SK-N-SH treated with all-trans-retinoic acid at 6 μM for 48 hours (cell line): ENCODE measurements at regions not wholly inside any gene's neighbourhood (a gene's known extent, or its start where the extent isn't known, plus 50 kb on each side); places are given as distances from the start of the nearest gene placed in this dataset.

Experiments
- ATAC-seq: fragments of 200-7000 bp; cut with Tn5 transposase; 3 replicates; pipeline ENCODE4 v1.9.1; 2020; ENCODE audit warnings: mild to moderate bottlenecking, moderate library complexity
- ARNTL ChIP-seq: fragments of 450-650 bp; formaldehyde crosslinking; IDR thresholded peaks from 2 replicates; pipeline ENCODE4 v1.5.0; 2020; ENCODE audit warnings: low read depth, mild to moderate bottlenecking, moderate library complexity, borderline replicate concordance
- CREB5 ChIP-seq: fragments of 250-450 bp; sonication (Bioruptor Pico); IDR thresholded peaks from 2 replicates; pipeline ENCODE4 v1.5.1; 2020; ENCODE audit warnings: low read depth, mild to moderate bottlenecking, moderate library complexity
- CSDC2 ChIP-seq: fragments of 250-450 bp; sonication (Bioruptor Pico); IDR thresholded peaks from 2 replicates; pipeline ENCODE4 v1.5.0; 2020; ENCODE audit warnings: mild to moderate bottlenecking, moderate library complexity
- CSRNP3 ChIP-seq: fragments of 250-450 bp; sonication (Bioruptor Pico); IDR thresholded peaks from 2 replicates; pipeline ENCODE4 v1.5.1; 2021; ENCODE audit warnings: mild to moderate bottlenecking, moderate library complexity
- ESRRG ChIP-seq: fragments of 250-450 bp; sonication (Bioruptor Pico); IDR thresholded peaks from 2 replicates; pipeline ENCODE4 v1.6.1; 2021; ENCODE audit warnings: mild to moderate bottlenecking
- GLIS3 ChIP-seq: fragments of 250-450 bp; sonication (Bioruptor Pico); IDR thresholded peaks from 2 replicates; pipeline ENCODE4 v1.5.0; 2020; ENCODE audit warnings: mild to moderate bottlenecking, moderate library complexity
- ISL1 ChIP-seq: fragments of 250-450 bp; sonication (Bioruptor Pico); IDR thresholded peaks from 2 replicates; pipeline ENCODE4 v2.1.2; 2022; ENCODE audit warnings: mild to moderate bottlenecking, moderate library complexity
- OSR1 ChIP-seq: fragments of 250-450 bp; sonication (Bioruptor Pico); IDR thresholded peaks from 2 replicates; pipeline ENCODE4 v1.8.0; 2022; ENCODE audit warnings: moderate library complexity, mild to moderate bottlenecking, inconsistent platforms
- POU6F1 ChIP-seq: fragments of 250-450 bp; sonication (Bioruptor Pico); IDR thresholded peaks from 2 replicates; pipeline ENCODE4 v1.8.0; 2021; ENCODE audit warnings: low read depth, mild to moderate bottlenecking, moderate library complexity, borderline replicate concordance
- RARB ChIP-seq: fragments of 250-450 bp; sonication (Bioruptor Pico); IDR thresholded peaks from 2 replicates; pipeline ENCODE4 v1.8.0; 2021; ENCODE audit warnings: mild to moderate bottlenecking, moderate library complexity
- SNAI2 ChIP-seq: fragments of 250-450 bp; sonication (Bioruptor Pico); IDR thresholded peaks from 2 replicates; pipeline ENCODE4 v1.5.0; 2020; ENCODE audit warnings: mild to moderate bottlenecking, moderate library complexity
- TCF4 ChIP-seq: fragments of 250-450 bp; sonication (Bioruptor Pico); IDR thresholded peaks from 2 replicates; pipeline ENCODE4 v1.8.0; 2021; ENCODE audit warnings: mild to moderate bottlenecking, moderate library complexity, borderline replicate concordance
- TOX ChIP-seq: fragments of 250-450 bp; sonication (Bioruptor Pico); IDR thresholded peaks from 2 replicates; pipeline ENCODE4 v1.8.0; 2021; ENCODE audit warnings: mild to moderate bottlenecking, moderate library complexity, borderline replicate concordance
- TSHZ2 ChIP-seq: fragments of 250-450 bp; sonication (Bioruptor Pico); IDR thresholded peaks from 2 replicates; pipeline ENCODE4 v1.5.0; 2020; ENCODE audit warnings: mild to moderate bottlenecking, moderate library complexity
- ZC3H10 ChIP-seq: fragments of 250-450 bp; sonication (Bioruptor Pico); IDR thresholded peaks from 2 replicates; pipeline ENCODE4 v1.5.1; 2021; ENCODE audit warnings: mild to moderate bottlenecking, moderate library complexity
- ZFP30 ChIP-seq: fragments of 450-650 bp; formaldehyde crosslinking; IDR thresholded peaks from 2 replicates; pipeline ENCODE4 v1.5.0; 2022; ENCODE audit warnings: mild to moderate bottlenecking, moderate library complexity
- ZNF565 ChIP-seq: fragments of 450-650 bp; formaldehyde crosslinking; conservative IDR thresholded peaks from 2 replicates; pipeline ENCODE4 v1.5.0; 2020; ENCODE audit warnings: low read depth, mild to moderate bottlenecking, moderate library complexity
- ZNF70 ChIP-seq: fragments of 450-650 bp; formaldehyde crosslinking; IDR thresholded peaks from 2 replicates; pipeline ENCODE4 v1.5.0; 2020; ENCODE audit warnings: mild to moderate bottlenecking, moderate library complexity
- ZNF8 ChIP-seq: fragments of 450-650 bp; formaldehyde crosslinking; IDR thresholded peaks from 2 replicates; pipeline ENCODE4 v1.5.0; 2020; ENCODE audit warnings: mild to moderate bottlenecking, moderate library complexity

- ATAC-seq: no peak
- TF ChIP-seq GLIS3 (CRISPR knock-in tag): no peak
- no peak for TF ChIP-seq TCF4 (CRISPR knock-in tag)
- no peak for TF ChIP-seq ZFP30 (CRISPR knock-in tag)
- TF ChIP-seq TOX: no peak
- no peak for TF ChIP-seq RARB
- no peak for TF ChIP-seq OSR1 (CRISPR knock-in tag)
- TF ChIP-seq ZNF565 (CRISPR knock-in tag): no peak
- no peak for TF ChIP-seq ZNF70 (CRISPR knock-in tag)
- no peak for TF ChIP-seq POU6F1
- no peak for TF ChIP-seq CSDC2 (CRISPR knock-in tag)
- no peak for TF ChIP-seq ZC3H10 (CRISPR knock-in tag)
- no peak for TF ChIP-seq TSHZ2 (CRISPR knock-in tag)
- no peak for TF ChIP-seq ESRRG (CRISPR knock-in tag)
Observed at GRCh38 chr18:25449046-25449445, 97.1 kb upstream of the ZNF521 start.

GRCh38 chr18:25446972-25447371, 95.0 kb upstream of the ZNF521 start:
- no peak for ATAC-seq
- TF ChIP-seq ISL1 (CRISPR knock-in tag) (no peak), TCF4 (CRISPR knock-in tag) (no peak), ARNTL (CRISPR knock-in tag) (no peak), TSHZ2 (CRISPR knock-in tag) (no peak), SNAI2 (CRISPR knock-in tag) (no peak), RARB (no peak), POU6F1 (no peak), GLIS3 (CRISPR knock-in tag) (no peak), ZFP30 (CRISPR knock-in tag) (no peak)

- ATAC-seq: no peak
- no peak for TF ChIP-seq ZC3H10 (CRISPR knock-in tag)
- no peak for TF ChIP-seq CREB5 (CRISPR knock-in tag)
- no peak for TF ChIP-seq TSHZ2 (CRISPR knock-in tag)
- no peak for TF ChIP-seq POU6F1
- TF ChIP-seq ISL1 (CRISPR knock-in tag): no peak
- TF ChIP-seq ZNF8 (CRISPR knock-in tag): no peak
- TF ChIP-seq ZFP30 (CRISPR knock-in tag): no peak
- TF ChIP-seq ZNF565 (CRISPR knock-in tag): no peak
- TF ChIP-seq TCF4 (CRISPR knock-in tag): no peak
- no peak for TF ChIP-seq ESRRG (CRISPR knock-in tag)
- TF ChIP-seq CSRNP3: no peak
- TF ChIP-seq SNAI2 (CRISPR knock-in tag): no peak
- no peak for TF ChIP-seq TOX
- TF ChIP-seq OSR1 (CRISPR knock-in tag): no peak
- no peak for TF ChIP-seq GLIS3 (CRISPR knock-in tag)
Observed at GRCh38 chr18:25445430-25445829, 93.5 kb upstream of the ZNF521 start.
